Lower lobe of right lung (tissue), 2 donors: ENCODE measurements at regions not wholly inside any gene's neighbourhood (a gene's known extent, or its start where the extent isn't known, plus 50 kb on each side); places are given as distances from the start of the nearest gene placed in this dataset.

Experiments used
- ATAC-seq, 2 donors: fragments of 200-7000 bp; cut with Tn5 transposase; one replicate each; pipeline ENCODE4 v1.9.1; 2020 to 2022; ENCODE audit warnings: mild to moderate bottlenecking in 2 of 2, moderate library complexity in 2 of 2
- DNase-seq: peaks from one replicate; pipeline ENCODE4 v3.0.0-alpha.2; 2020
- H3K27ac ChIP-seq: fragments of 200-600 bp; one replicate; pipeline ENCODE4 v1.8.0; 2022
- H3K27me3 ChIP-seq: fragments of 200-600 bp; one replicate; pipeline ENCODE4 v1.8.0; 2022; ENCODE audit warnings: low read depth
- H3K36me3 ChIP-seq: fragments of 200-600 bp; one replicate; pipeline ENCODE4 v1.8.0; 2022; ENCODE audit warnings: mild to moderate bottlenecking
- H3K4me1 ChIP-seq: fragments of 200-600 bp; one replicate; pipeline ENCODE4 v1.8.0; 2022
- H3K4me3 ChIP-seq: fragments of 200-600 bp; one replicate; pipeline ENCODE4 v1.8.0; 2022; ENCODE audit warnings: mild to moderate bottlenecking
- H3K9me3 ChIP-seq: fragments of 200-600 bp; one replicate; pipeline ENCODE4 v1.8.0; 2022
- CTCF ChIP-seq: fragments of 200-600 bp; IDR thresholded peaks from one replicate; pipeline ENCODE4 v1.8.0; 2022; ENCODE audit warnings: antibody characterized with exemption, mild to moderate bottlenecking
- intact Hi-C: fragments of 100-400 bp; cut with DNase I; formaldehyde crosslinking; loops from one replicate; pipeline ENCODE4 v1.11.0; 2022
- donor health status: DM: no; HTN: yes; CAD: no; lungs with severe emphysema.

- DNase-seq = no peak
- H3K36me3 ChIP-seq = no peaks in the 10 kb centered on the region
- TF ChIP-seq CTCF = no peak
- no peaks in the 10 kb centered on the region for H3K27me3 ChIP-seq
- no peak overlapping the region for H3K4me3 ChIP-seq
- H3K9me3 ChIP-seq = no peaks in the 10 kb centered on the region
- H3K4me1 ChIP-seq = no peaks in the 10 kb centered on the region
- intact Hi-C loops = no loop called here
- no peak overlapping the region for H3K27ac ChIP-seq
- ATAC-seq = no peak
These were observed 152.9 kb downstream of the ARL4C start for GRCh38 chr2:234344012-234344411.

- H3K27ac ChIP-seq = no peak overlapping the region
- H3K36me3 ChIP-seq = no peaks in the 10 kb centered on the region
- H3K4me3 ChIP-seq = no peak overlapping the region
- H3K27me3 ChIP-seq = no peaks in the 10 kb centered on the region
- H3K9me3 ChIP-seq = no peaks in the 10 kb centered on the region
- intact Hi-C loops = no loop called here
- TF ChIP-seq CTCF = no peak
- no peaks in the 10 kb centered on the region for H3K4me1 ChIP-seq
- ATAC-seq (no peak), DNase-seq (no peak)
These were observed 153.5 kb downstream of the ARL4C start for GRCh38 chr2:234343372-234343771.

- intact Hi-C loops = no loop called here
- Histone ChIP-seq H3K27ac (no peak overlapping the region), H3K9me3 (no peaks in the 10 kb centered on the region), H3K4me1 (no peaks in the 10 kb centered on the region), H3K27me3 (no peaks in the 10 kb centered on the region), H3K36me3 (no peaks in the 10 kb centered on the region), H3K4me3 (no peak overlapping the region)
- ATAC-seq (no peak), DNase-seq (no peak)
- no peak for TF ChIP-seq CTCF
These were observed 155.4 kb downstream of the ARL4C start for GRCh38 chr2:234341306-234341985.

GRCh38 chr2:234339501-234339900 lies 157.4 kb downstream of the ARL4C start:
- Histone ChIP-seq H3K27me3 (no peaks in the 10 kb centered on the region), H3K4me3 (no peak overlapping the region), H3K36me3 (no peaks in the 10 kb centered on the region), H3K4me1 (peaks cover 10% of the 10 kb centered on the region), H3K27ac (no peak overlapping the region), H3K9me3 (no peaks in the 10 kb centered on the region)
- TF ChIP-seq CTCF = no peak
- DNase-seq (no peak), ATAC-seq (no peak)
- intact Hi-C loops = no loop called here

- Histone ChIP-seq H3K9me3 (no peaks in the 10 kb centered on the region), H3K4me1 (peaks cover 10% of the 10 kb centered on the region), H3K27ac (no peak overlapping the region), H3K4me3 (no peak overlapping the region), H3K36me3 (no peaks in the 10 kb centered on the region), H3K27me3 (no peaks in the 10 kb centered on the region)
- DNase-seq (no peak), ATAC-seq (no peak)
- no peak for TF ChIP-seq CTCF
- intact Hi-C loops = no loop called here
These were observed 157.9 kb downstream of the ARL4C start for GRCh38 chr2:234339011-234339410.
